ENCODE measurements at regions not wholly inside any gene's neighbourhood (a gene's known extent, or its start where the extent isn't known, plus 50 kb on each side); places are given as distances from the start of the nearest gene placed in this dataset.

DNA sequence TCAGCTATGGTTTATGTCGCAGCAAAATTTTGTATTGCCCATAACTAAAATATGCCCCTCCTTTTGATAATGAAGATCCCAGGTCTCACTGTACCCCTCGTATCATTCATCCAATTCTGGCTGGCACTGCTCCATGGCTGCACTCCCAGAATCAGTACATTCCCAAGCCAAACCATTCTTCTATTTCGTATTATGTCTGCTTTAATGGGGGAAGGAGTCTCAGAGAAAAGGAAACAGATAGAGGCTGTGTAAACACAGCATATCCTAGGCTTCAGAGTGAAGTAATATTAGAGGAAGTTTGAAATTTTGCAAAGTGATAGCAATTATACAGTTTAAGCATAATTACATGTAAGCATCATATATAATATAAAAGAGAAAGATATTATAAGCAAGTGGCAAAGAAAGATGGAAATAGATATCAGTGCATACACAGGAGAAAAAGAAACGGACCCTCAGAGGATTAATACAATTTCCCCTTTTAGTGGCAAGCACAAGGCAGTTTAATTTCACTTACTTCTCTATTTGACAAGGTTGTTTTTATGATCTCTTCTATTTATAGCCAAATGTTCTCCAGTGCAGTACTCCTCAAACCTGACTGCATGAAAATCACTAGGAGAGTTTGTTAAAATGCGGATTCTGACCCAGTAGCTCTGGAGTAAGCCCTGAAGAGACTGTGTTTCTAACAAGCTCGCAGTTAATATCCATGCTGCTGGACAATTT is 56.5 kb upstream of the TENT5A start:
- TF ChIP-seq, protein P1, sequence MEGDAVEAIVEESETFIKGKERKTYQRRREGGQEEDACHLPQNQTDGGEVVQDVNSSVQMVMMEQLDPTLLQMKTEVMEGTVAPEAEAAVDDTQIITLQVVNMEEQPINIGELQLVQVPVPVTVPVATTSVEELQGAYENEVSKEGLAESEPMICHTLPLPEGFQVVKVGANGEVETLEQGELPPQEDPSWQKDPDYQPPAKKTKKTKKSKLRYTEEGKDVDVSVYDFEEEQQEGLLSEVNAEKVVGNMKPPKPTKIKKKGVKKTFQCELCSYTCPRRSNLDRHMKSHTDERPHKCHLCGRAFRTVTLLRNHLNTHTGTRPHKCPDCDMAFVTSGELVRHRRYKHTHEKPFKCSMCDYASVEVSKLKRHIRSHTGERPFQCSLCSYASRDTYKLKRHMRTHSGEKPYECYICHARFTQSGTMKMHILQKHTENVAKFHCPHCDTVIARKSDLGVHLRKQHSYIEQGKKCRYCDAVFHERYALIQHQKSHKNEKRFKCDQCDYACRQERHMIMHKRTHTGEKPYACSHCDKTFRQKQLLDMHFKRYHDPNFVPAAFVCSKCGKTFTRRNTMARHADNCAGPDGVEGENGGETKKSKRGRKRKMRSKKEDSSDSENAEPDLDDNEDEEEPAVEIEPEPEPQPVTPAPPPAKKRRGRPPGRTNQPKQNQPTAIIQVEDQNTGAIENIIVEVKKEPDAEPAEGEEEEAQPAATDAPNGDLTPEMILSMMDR (IDR thresholded peaks at IDR 0.05) = no peak
- TF ChIP-seq POLR2A (IDR thresholded peaks at IDR 0.05) = no peak
- TF ChIP-seq POLR2AphosphoS5 (IDR thresholded peaks at IDR 0.05) = no peak
